ENCODE measurements at regions not wholly inside any gene's neighbourhood (a gene's known extent, or its start where the extent isn't known, plus 50 kb on each side); places are given as distances from the start of the nearest gene placed in this dataset.

DNA sequence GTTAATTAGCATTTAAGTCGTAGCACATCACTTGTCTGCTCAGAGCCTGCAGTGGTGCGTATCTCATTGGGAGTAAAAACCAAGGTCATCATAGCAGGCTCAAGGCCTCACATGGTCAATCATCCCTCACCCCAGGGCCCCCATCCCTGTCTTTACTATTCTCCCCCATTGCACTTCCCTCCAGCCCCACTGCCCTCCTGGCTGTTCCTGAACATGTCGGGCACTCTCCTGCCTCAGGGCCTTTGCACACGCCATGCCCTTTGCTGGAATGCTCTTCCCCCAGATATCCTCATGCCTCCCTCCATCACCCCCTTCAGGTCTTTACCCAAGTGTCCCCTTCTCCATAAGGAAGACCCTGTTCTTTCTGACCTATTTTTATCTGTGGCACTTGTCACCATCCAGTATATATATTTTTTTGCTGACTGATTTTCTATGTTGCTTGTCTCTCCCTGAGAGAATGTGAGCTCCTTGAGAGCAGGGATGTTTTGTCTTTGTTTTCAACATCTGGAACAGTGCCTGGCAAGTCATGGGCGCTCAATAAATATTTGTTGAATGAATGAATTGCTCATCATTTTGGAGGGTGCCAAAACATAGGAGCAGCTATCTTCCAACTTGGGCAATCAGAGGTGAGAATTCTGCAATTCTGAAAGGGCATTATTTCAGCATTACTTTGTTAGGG lies 74.1 kb upstream of the POU3F1 start (continued):
- no peak for TF ChIP-seq CREB1 (CRISPR knock-in tag; IDR thresholded peaks at IDR 0.05; ENCODE audit: low read depth)
- TF ChIP-seq ZNF331 (CRISPR knock-in tag; IDR thresholded peaks at IDR 0.05; ENCODE audit: low read depth): no peak
- TF ChIP-seq, protein P1, sequence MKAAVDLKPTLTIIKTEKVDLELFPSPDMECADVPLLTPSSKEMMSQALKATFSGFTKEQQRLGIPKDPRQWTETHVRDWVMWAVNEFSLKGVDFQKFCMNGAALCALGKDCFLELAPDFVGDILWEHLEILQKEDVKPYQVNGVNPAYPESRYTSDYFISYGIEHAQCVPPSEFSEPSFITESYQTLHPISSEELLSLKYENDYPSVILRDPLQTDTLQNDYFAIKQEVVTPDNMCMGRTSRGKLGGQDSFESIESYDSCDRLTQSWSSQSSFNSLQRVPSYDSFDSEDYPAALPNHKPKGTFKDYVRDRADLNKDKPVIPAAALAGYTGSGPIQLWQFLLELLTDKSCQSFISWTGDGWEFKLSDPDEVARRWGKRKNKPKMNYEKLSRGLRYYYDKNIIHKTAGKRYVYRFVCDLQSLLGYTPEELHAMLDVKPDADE (IDR thresholded peaks at IDR 0.05): no peak
- TF ChIP-seq POLR2AphosphoS5 (IDR thresholded peaks at IDR 0.05; ENCODE audit: low read depth): no peak
- TF ChIP-seq, protein P2, sequence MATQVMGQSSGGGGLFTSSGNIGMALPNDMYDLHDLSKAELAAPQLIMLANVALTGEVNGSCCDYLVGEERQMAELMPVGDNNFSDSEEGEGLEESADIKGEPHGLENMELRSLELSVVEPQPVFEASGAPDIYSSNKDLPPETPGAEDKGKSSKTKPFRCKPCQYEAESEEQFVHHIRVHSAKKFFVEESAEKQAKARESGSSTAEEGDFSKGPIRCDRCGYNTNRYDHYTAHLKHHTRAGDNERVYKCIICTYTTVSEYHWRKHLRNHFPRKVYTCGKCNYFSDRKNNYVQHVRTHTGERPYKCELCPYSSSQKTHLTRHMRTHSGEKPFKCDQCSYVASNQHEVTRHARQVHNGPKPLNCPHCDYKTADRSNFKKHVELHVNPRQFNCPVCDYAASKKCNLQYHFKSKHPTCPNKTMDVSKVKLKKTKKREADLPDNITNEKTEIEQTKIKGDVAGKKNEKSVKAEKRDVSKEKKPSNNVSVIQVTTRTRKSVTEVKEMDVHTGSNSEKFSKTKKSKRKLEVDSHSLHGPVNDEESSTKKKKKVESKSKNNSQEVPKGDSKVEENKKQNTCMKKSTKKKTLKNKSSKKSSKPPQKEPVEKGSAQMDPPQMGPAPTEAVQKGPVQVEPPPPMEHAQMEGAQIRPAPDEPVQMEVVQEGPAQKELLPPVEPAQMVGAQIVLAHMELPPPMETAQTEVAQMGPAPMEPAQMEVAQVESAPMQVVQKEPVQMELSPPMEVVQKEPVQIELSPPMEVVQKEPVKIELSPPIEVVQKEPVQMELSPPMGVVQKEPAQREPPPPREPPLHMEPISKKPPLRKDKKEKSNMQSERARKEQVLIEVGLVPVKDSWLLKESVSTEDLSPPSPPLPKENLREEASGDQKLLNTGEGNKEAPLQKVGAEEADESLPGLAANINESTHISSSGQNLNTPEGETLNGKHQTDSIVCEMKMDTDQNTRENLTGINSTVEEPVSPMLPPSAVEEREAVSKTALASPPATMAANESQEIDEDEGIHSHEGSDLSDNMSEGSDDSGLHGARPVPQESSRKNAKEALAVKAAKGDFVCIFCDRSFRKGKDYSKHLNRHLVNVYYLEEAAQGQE (IDR thresholded peaks at IDR 0.05; ENCODE audit: unreplicated experiment): no peak
- no peak for TF ChIP-seq JUNB (IDR thresholded peaks at IDR 0.05; ENCODE audit: unreplicated experiment)

DNA sequence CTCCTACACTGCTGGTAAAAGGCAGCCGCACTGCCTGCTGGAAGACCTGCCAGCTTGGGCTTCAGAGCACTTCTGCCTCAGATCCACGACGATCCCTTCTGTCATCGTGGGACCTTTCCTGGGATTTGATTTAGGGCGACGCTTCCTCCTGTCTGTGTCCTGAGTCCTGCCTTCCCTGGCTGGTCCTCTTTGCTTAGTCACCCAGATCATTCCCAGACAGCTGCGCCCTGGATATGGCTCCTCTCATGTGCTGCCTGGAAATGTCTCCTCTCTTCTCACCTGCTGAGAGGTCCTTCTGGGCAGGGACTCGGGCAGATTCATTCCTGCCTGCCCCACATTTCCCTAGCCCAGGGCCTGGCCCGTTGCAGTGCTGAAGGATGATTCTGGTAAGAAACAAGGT lies 72.4 kb upstream of the POU3F1 start:
- H3K36me3 Mint-ChIP-seq (ENCODE audit: low read depth): no peaks in the 10 kb centered on the region; the same call in 2 of the 3 replicates
- no peak overlapping the region for H3K4me3 Mint-ChIP-seq
- DNase-seq (ENCODE audit: low spot score): no peak
- Histone ChIP-seq H3F3A (replicated peaks; ENCODE audit: low read depth) (no peaks in the 10 kb centered on the region), H3K4me1 (ENCODE audit: insufficient read depth) (peaks cover 6% of the 10 kb centered on the region; the same call in 1 of the 2 replicates), H3K4me3 (no peak overlapping the region), H4K20me1 (replicated peaks; ENCODE audit: insufficient read depth) (no peaks in the 10 kb centered on the region), H3K79me2 (replicated peaks; ENCODE audit: insufficient read depth) (no peaks in the 10 kb centered on the region), H3K27ac (ENCODE audit: low read depth) (no peak overlapping the region), H2AFZ (no peak overlapping the region), H3K9me2 (ENCODE audit: insufficient read depth) (0 out of 2 replicates have a peak, but pooled peaks cover 5% of the 10 kb centered on the region), H3K4me2 (no peak overlapping the region), H3K27me3 (ENCODE audit: insufficient read depth) (no peaks in the 10 kb centered on the region), H3K36me3 (ENCODE audit: insufficient read depth) (no peaks in the 10 kb centered on the region)
- no peak overlapping the region for H3K27ac Mint-ChIP-seq
- peaks cover 18% of the 10 kb centered on the region for H3K27me3 Mint-ChIP-seq (ENCODE audit: insufficient read depth, low read depth, poor library complexity)
- no peak for ATAC-seq
- peaks cover 29% of the 10 kb centered on the region for H3K4me1 Mint-ChIP-seq
- H3K9me3 Mint-ChIP-seq: no peaks in the 10 kb centered on the region
- TF ChIP-seq STAT1 (IDR thresholded peaks at IDR 0.05; ENCODE audit: unreplicated experiment) (no peak), EZH2phosphoT487 (IDR thresholded peaks at IDR 0.05; ENCODE audit: unreplicated experiment) (no peak), POLR2AphosphoS5 (IDR thresholded peaks at IDR 0.05; ENCODE audit: low read depth) (no peak), NANOG (IDR thresholded peaks at IDR 0.05; ENCODE audit: borderline replicate concordance) (no peak), EZH2 (IDR thresholded peaks at IDR 0.05; ENCODE audit: low read depth, unreplicated experiment) (no peak), JUNB (IDR thresholded peaks at IDR 0.05; ENCODE audit: unreplicated experiment) (no peak), CREB1 (CRISPR knock-in tag; IDR thresholded peaks at IDR 0.05; ENCODE audit: low read depth) (no peak), ZNF331 (CRISPR knock-in tag; IDR thresholded peaks at IDR 0.05; ENCODE audit: low read depth) (no peak)
- TF ChIP-seq, protein P3, sequence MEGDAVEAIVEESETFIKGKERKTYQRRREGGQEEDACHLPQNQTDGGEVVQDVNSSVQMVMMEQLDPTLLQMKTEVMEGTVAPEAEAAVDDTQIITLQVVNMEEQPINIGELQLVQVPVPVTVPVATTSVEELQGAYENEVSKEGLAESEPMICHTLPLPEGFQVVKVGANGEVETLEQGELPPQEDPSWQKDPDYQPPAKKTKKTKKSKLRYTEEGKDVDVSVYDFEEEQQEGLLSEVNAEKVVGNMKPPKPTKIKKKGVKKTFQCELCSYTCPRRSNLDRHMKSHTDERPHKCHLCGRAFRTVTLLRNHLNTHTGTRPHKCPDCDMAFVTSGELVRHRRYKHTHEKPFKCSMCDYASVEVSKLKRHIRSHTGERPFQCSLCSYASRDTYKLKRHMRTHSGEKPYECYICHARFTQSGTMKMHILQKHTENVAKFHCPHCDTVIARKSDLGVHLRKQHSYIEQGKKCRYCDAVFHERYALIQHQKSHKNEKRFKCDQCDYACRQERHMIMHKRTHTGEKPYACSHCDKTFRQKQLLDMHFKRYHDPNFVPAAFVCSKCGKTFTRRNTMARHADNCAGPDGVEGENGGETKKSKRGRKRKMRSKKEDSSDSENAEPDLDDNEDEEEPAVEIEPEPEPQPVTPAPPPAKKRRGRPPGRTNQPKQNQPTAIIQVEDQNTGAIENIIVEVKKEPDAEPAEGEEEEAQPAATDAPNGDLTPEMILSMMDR (conservative IDR thresholded peaks at IDR 0.05; ENCODE audit: low read depth in 2 of 2): no peak
- TF ChIP-seq, protein P1 (IDR thresholded peaks at IDR 0.05): no peak

All from GM23338 (cell line).